NCI-H1105 treated with DMSO at 0.1 percent for 48 hours (cell line): ENCODE measurements at regions not wholly inside any gene's neighbourhood (a gene's known extent, or its start where the extent isn't known, plus 50 kb on each side); places are given as distances from the start of the nearest gene placed in this dataset.

ENCODE experiments used
- DNase-seq: peaks from one replicate; lab custom pipeline; 2025; lab: John Stamatoyannopoulos, UW

DNA sequence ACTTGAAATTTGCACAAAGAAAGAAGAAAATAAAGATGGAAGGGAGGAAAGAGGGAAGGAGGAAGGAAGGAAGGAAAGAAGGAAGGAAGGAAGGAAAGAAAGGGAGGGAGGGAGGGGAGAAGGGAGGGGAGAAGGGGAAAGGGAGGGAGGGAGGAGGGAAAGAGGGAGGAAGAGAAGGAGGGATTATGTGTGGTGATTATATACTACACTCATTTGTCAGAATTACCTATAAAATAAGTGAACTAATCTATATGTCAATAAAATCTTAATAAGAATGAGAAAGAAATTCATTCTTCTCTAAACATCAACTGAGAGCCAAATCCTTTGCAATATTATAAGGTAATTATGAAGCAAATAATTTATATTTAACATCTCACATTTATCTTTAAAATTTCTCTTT lies 77.9 kb upstream of the TFAP2D start:
- no peak for DNase-seq

DNA sequence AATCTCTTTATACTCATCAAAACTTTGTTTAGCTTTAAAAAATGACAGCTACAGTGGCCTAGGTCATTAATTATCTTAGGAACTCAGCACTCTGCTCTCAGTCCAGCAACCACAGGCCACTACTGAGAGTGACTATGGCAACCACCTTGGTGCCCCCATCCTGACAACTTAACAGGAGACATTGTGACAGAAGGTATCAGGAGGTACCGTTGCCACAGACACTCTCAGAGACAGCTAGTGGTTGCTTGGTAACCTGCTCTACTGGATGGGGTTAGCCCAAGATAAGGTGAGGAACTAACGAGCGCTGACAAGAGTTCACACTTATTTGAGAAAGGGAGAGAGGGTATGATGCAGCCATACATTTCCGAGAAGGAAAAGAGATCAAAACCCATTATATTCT lies 76.1 kb upstream of the TFAP2D start:
- peak; percentile 13 for DNase-seq

DNA sequence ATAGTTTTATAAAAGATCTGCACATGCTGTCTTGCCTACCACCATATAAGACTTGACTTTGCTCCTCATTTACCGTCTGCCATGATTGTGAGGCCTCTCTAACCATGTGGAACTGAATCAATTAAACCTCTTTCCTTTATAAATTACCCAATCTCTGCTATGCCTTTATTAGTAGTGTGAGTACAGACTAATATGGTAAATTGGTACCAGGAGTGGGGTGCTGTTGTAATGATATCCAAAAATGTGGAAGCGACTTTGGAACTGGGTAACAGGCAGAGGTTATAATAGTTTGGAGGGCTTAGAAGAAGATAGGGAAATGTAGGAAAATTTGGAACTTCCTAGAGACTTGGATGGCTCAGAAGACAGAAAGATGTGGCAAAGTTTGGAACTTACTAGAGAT lies 64.2 kb upstream of the TFAP2D start:
- no peak for DNase-seq

DNA sequence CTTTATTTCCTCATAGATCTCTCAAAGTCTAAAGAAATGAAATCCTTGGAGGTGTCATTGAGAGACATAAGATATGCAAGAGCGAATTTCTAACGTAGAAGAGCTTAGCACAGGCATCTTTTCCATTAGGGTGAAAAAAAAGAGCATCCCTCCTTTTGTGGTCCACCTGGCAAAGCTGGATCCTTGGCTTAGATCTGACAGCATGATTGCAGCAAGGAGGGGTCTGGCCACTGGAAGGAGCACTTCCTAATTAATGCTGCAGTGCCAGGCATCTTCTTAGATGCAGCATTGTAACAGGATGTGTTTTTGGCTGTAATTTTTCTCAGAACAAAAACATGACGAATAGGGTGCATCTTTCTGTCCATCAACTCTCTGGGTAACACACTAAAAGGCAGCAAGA lies 60.1 kb upstream of the TFAP2D start:
- no peak for DNase-seq

DNA sequence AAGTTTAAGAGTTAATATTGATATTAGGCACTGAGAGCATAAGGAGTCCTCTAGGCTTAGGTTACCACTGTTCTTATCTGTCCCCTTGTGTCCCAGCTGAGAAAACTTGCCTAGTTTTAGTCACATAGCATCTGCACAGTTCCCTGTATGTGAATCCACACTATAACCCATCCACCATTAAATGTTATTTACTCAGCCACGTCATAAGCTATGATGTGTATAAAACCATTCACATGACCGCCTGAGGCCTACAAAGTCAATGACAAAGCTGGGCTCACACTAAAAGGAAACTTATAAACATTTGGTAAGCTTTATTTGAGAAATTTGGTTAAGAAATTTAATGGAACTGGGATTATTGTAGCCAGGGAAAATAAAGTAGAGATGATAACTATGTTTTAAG lies 59.2 kb upstream of the TFAP2D start:
- no peak for DNase-seq

DNA sequence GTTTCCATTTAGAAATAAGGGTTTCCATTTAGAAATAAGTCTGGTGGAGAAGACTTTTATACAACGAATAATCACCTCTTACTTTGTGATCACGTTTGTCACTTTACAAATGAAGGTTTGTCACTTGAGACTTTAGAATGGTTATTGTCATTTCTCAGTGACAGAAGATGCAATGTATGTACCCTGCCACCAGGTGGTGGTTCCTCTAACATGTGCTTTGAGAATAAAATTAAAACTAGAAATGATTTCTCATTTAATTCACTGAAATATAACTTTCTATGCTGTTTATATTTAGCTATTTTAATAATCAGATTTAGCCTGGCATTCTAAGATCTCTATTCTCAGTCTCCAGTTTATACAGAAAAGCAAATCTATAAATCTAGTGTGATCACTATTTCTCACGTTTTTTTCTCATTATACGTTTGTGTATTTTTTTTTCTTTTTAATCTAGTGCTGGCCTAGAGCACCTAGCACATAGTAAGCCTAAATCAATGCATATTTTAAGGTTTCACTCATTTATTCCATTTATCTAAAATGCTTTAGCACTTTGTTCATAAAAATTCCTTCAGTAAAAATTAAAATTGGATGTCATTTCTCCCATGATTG lies 57.4 kb upstream of the TFAP2D start:
- peak; percentile 30 for DNase-seq

DNA sequence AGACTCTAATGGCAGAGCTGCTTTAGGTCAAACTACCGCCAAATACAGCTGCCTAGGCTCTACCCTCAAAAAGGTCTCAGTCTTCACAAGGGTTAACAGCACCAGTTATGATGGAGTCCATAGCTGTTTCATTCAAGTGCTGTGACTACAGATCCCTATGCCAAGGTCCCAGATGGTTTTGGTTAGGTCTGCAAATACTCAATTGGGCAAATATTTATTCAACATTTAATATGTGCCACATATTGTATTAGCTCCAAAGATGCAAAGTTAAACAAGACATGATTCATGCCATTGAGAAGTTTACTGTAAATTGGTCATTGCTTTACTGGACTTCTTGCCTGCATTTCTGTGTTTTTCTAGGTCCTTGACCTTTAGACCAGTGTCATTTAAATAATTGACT lies 55.8 kb upstream of the TFAP2D start:
- DNase-seq: no peak

DNA sequence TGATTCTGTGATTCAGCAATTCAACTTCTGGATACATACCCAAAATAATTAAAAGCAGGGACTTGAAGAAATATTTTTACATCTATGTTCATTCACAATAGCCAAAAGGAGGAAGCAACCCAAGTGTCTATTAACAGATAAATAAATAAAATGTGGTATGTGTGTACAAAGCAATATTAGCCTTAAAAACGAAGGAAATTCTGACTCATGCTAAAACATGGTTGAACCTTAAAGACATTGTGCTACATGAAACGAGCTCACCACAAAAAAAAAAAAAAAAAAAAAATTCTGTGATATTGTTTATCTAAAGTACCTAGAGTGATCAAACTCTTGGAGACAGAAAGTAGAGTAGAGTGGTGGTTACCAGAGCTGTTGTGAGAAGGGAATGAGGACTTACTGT lies 54.8 kb upstream of the TFAP2D start:
- DNase-seq: no peak

DNA sequence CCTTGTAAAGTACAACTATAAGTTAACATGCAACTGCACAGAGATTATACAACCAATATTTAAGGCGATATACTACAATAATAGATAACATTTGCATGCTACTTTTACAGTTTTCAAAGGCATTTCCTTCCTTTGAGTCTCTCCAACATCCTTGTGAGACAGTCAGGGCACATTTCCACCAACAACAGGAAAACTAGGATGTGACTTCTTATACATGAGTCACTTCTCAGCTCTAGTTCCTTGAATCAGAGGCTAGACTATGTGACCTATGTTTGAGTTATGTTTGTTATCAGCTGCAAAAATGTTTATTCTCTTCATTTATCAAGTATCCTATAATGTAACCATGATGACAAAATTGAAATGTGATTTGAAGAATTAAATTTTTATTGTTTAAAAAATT lies 51.7 kb upstream of the TFAP2D start:
- DNase-seq: no peak
